KMS-11 (cell line): ENCODE measurements at regions not wholly inside any gene's neighbourhood (a gene's known extent, or its start where the extent isn't known, plus 50 kb on each side); places are given as distances from the start of the nearest gene placed in this dataset.

ENCODE experiments used
- H2AFZ ChIP-seq: fragments of 200-600 bp; sonication (generic); 2 replicates; pipeline ENCODE4 v1.6.1; 2016; ENCODE audit warnings: antibody characterized with exemption, mixed run types, low read depth
- H3K27ac ChIP-seq: fragments of 200-600 bp; sonication (generic); 2 replicates; pipeline ENCODE4 v1.6.1; 2016; ENCODE audit warnings: mild to moderate bottlenecking, mixed run types
- H3K27me3 ChIP-seq: fragments of 200-600 bp; sonication (generic); 2 replicates; pipeline ENCODE4 v1.6.1; 2017; ENCODE audit warnings: mild to moderate bottlenecking, low read depth, mixed run types, moderate library complexity; ENCODE audit not compliant: insufficient read depth
- H3K36me3 ChIP-seq: fragments of 200-600 bp; sonication (generic); 2 replicates; pipeline ENCODE4 v1.6.1; 2017; ENCODE audit warnings: mild to moderate bottlenecking, mixed run types; ENCODE audit not compliant: insufficient read depth
- H3K4me1 ChIP-seq: fragments of 200-600 bp; sonication (generic); 2 replicates; pipeline ENCODE4 v1.6.1; 2016; ENCODE audit warnings: mild to moderate bottlenecking, low read depth, mixed run types; ENCODE audit not compliant: poor library complexity, severe bottlenecking
- H3K4me2 ChIP-seq: fragments of 200-600 bp; sonication (generic); 2 replicates; pipeline ENCODE4 v1.7.0; 2016; ENCODE audit warnings: mild to moderate bottlenecking, mixed run types
- H3K4me3 ChIP-seq: fragments of 200-600 bp; sonication (generic); IDR thresholded peaks from 2 replicates; pipeline ENCODE4 v1.6.1; 2017; ENCODE audit warnings: low read depth, low read length, mixed read lengths; ENCODE audit not compliant: insufficient read depth
- H3K79me2 ChIP-seq: fragments of 200-600 bp; sonication (generic); 2 replicates; pipeline ENCODE4 v1.6.1; 2016; ENCODE audit warnings: low read depth, mixed run types; ENCODE audit not compliant: insufficient read depth
- H3K9ac ChIP-seq: fragments of 200-600 bp; sonication (generic); 2 replicates; pipeline ENCODE4 v1.6.1; 2016; ENCODE audit warnings: mild to moderate bottlenecking, mixed run types
- H4K20me1 ChIP-seq: fragments of 200-600 bp; sonication (generic); 2 replicates; pipeline ENCODE4 v1.6.1; 2016; ENCODE audit warnings: mild to moderate bottlenecking, mixed run types; ENCODE audit not compliant: insufficient read depth
- TF ChIP-seq, protein P1 (sequence below): fragments of 200-600 bp; sonication (generic); conservative IDR thresholded peaks from 2 replicates; pipeline ENCODE4 v1.6.1; 2017; ENCODE audit warnings: low read depth, mild to moderate bottlenecking, antibody characterized with exemption, low read length, moderate library complexity, mixed read lengths

DNA sequence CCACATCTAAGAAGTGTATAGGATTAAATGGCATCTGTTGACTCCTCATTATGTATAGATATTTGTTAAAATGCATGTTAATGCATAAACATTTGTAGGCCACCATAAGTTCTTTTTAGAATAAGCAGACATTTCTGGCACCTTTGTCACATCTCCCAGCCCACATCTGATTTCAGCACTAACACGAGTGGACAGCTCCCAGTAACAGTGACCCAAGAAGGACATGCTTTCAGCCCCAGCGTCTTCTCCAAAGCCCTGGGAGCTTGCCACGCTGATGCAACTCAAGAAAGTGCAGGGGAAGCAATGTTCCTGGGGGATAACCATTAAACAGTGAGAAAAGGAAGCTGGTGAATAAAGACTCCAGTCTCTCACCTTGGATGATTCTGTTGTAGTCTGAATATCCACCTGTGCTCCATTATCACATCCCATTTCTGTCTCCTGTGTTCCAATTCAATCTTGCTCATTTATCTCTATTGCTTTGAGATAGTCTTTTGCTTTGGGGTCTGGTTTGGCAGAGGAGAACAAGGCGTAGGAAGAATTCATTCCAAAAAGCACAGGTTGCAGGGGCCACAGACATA is 182.6 kb upstream of the THSD7B start:
- no peaks in the 10 kb centered on the region for H3K36me3 ChIP-seq
- H4K20me1 ChIP-seq, result no peaks in the 10 kb centered on the region
- H3K4me1 ChIP-seq, result no peaks in the 10 kb centered on the region
- TF ChIP-seq, protein P1, sequence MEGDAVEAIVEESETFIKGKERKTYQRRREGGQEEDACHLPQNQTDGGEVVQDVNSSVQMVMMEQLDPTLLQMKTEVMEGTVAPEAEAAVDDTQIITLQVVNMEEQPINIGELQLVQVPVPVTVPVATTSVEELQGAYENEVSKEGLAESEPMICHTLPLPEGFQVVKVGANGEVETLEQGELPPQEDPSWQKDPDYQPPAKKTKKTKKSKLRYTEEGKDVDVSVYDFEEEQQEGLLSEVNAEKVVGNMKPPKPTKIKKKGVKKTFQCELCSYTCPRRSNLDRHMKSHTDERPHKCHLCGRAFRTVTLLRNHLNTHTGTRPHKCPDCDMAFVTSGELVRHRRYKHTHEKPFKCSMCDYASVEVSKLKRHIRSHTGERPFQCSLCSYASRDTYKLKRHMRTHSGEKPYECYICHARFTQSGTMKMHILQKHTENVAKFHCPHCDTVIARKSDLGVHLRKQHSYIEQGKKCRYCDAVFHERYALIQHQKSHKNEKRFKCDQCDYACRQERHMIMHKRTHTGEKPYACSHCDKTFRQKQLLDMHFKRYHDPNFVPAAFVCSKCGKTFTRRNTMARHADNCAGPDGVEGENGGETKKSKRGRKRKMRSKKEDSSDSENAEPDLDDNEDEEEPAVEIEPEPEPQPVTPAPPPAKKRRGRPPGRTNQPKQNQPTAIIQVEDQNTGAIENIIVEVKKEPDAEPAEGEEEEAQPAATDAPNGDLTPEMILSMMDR, result no peak
- no peak overlapping the region for H3K4me2 ChIP-seq
- no peak overlapping the region for H3K27ac ChIP-seq
- H3K79me2 ChIP-seq, result no peaks in the 10 kb centered on the region
- H3K27me3 ChIP-seq, result no peaks in the 10 kb centered on the region
- H2AFZ ChIP-seq, result no peak overlapping the region
- no peak overlapping the region for H3K9ac ChIP-seq
- H3K4me3 ChIP-seq, result no peak overlapping the region

DNA sequence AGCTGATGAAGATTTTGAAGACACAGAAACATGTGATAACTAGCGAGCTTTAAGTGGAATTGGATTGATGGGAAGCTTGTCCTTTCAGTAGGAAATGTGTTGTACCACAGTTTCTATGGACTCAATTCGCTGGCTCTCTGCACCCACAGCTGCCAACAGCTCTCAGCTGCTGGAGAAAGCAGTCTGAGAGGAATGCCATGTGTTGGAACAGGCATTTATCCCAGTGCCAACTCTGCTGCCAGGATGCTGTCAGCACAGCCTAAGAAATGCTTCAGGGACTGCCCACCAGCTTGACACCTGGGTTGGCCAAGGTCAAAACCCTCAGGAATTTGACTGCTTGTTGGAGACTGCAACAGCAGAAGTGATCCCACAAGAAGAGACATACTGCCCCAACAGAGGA is 193.0 kb upstream of the THSD7B start:
- TF ChIP-seq, protein P1, result no peak
- Histone ChIP-seq H3K4me2 (no peak overlapping the region), H2AFZ (no peak overlapping the region), H3K4me3 (no peak overlapping the region), H3K9ac (no peak overlapping the region), H3K27ac (no peak overlapping the region), H3K36me3 (no peaks in the 10 kb centered on the region), H3K4me1 (no peaks in the 10 kb centered on the region), H3K79me2 (no peaks in the 10 kb centered on the region), H3K27me3 (no peaks in the 10 kb centered on the region), H4K20me1 (no peaks in the 10 kb centered on the region)

DNA sequence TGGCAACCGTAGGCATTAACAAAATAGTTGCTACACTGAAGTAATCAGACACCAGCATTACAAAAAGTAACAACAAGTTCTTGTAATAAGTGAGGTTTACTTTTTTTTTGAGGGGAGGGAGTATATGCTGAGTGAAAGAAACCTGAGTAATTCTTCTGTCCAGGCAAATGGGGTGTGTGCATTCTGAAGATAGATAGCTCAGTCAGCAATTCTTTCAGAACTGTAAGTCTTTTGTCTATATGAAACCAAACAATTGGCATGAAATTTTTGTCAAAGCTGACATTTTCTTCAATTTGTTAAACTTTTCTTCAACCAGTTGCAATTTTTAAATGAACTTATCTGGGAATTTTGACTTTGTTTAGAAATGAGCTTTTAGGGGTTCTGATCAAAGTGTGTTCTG is 208.1 kb upstream of the THSD7B start:
- Histone ChIP-seq H3K27ac (no peak overlapping the region), H3K4me1 (no peaks in the 10 kb centered on the region), H3K79me2 (no peaks in the 10 kb centered on the region), H3K36me3 (no peaks in the 10 kb centered on the region), H3K4me3 (no peak overlapping the region), H3K9ac (no peak overlapping the region), H3K4me2 (no peak overlapping the region), H2AFZ (no peak overlapping the region), H3K27me3 (no peaks in the 10 kb centered on the region), H4K20me1 (no peaks in the 10 kb centered on the region)
- TF ChIP-seq, protein P1, result no peak

DNA sequence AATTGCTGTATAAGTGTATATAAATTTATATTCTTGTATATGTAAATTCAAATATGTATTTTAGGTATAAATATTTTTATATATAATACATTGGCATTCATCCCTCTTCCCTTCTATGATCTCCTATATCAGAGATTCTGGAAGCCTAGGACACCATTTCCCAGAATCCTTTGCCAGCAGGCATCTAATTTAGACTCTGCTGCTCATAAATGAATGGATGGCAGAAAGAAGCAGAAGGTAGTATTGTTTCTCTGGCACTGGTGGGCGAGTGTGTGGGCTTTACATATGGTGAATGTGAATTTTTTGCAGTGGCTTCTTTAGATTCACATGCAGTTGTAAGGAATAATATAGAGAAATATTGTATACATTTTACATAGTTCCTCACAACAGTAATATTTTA is 215.2 kb upstream of the THSD7B start:
- Histone ChIP-seq H3K27me3 (no peaks in the 10 kb centered on the region), H3K36me3 (no peaks in the 10 kb centered on the region), H3K4me3 (no peak overlapping the region), H3K79me2 (no peaks in the 10 kb centered on the region), H4K20me1 (no peaks in the 10 kb centered on the region), H3K9ac (no peak overlapping the region), H2AFZ (no peak overlapping the region), H3K4me1 (no peaks in the 10 kb centered on the region), H3K27ac (no peak overlapping the region), H3K4me2 (no peak overlapping the region)
- TF ChIP-seq, protein P1, result no peak
